ENCODE measurements at regions not wholly inside any gene's neighbourhood (a gene's known extent, or its start where the extent isn't known, plus 50 kb on each side); places are given as distances from the start of the nearest gene placed in this dataset.
A peak's percentile ranks its signal among the peaks of the same experiment; 100 is the strongest.

DNA sequence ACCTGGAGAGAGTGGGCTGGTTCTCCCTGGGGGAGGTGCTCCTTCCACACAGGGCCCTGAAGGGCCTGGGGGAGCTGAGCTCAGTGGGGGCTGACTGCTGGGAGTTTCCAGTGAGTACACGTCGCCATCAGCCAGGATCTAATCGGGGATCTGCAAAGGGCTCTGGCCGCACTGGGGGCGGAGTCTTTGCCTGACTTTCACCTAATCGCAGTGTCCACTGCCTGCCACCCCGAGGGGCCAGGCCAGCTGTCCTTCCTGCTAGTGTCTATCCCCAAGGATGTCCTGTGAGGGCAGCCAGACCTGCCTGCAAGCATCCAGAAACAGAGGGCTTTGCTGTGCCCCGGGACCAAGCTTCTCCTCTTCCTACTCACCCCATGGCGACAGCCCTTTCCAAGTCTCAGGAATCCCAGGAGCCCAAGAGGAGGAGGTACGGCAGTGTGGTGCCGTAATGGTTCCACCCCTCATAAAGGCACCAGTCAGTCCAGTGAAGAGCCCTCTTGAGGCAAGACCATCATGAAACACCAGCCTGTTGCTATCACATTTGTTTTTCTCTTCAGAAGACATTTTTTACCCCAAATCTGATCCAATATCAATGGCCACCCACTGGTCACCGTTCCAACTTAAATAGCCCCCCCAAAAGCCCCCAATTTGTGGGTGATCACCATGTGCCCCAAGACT is 243.1 kb upstream of the ECI2 start (continued):
- TF ChIP-seq, protein P1, sequence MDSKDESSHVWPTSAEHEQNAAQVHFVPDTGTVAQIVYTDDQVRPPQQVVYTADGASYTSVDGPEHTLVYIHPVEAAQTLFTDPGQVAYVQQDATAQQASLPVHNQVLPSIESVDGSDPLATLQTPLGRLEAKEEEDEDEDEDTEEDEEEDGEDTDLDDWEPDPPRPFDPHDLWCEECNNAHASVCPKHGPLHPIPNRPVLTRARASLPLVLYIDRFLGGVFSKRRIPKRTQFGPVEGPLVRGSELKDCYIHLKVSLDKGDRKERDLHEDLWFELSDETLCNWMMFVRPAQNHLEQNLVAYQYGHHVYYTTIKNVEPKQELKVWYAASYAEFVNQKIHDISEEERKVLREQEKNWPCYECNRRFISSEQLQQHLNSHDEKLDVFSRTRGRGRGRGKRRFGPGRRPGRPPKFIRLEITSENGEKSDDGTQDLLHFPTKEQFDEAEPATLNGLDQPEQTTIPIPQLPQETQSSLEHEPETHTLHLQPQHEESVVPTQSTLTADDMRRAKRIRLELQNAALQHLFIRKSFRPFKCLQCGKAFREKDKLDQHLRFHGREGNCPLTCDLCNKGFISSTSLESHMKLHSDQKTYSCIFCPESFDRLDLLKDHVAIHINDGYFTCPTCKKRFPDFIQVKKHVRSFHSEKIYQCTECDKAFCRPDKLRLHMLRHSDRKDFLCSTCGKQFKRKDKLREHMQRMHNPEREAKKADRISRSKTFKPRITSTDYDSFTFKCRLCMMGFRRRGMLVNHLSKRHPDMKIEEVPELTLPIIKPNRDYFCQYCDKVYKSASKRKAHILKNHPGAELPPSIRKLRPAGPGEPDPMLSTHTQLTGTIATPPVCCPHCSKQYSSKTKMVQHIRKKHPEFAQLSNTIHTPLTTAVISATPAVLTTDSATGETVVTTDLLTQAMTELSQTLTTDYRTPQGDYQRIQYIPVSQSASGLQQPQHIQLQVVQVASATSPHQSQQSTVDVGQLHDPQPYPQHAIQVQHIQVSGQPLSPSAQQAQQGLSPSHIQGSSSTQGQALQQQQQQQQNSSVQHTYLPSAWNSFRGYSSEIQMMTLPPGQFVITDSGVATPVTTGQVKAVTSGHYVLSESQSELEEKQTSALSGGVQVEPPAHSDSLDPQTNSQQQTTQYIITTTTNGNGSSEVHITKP (IDR thresholded peaks at IDR 0.05; ENCODE audit: partially characterized antibody) = no peak
- TF ChIP-seq CBX5 (IDR thresholded peaks at IDR 0.05; ENCODE audit: borderline replicate concordance, low read depth) (no peak), ZNF197 (CRISPR knock-in tag; IDR thresholded peaks at IDR 0.05; ENCODE audit: low read depth) (0 out of 2 replicates have a peak, but pooled peaks have one; percentile 7), PATZ1 (CRISPR knock-in tag; IDR thresholded peaks at IDR 0.05; ENCODE audit: borderline replicate concordance) (no peak), HIVEP1 (CRISPR knock-in tag; IDR thresholded peaks at IDR 0.05) (0 out of 2 replicates have a peak, but pooled peaks have one; percentile 3), IRF9 (tag; IDR thresholded peaks at IDR 0.05) (no peak), SIN3B (IDR thresholded peaks at IDR 0.05; ENCODE audit: low read depth) (no peak), RCOR1 (IDR thresholded peaks at IDR 0.05; ENCODE audit: borderline replicate concordance in 1 of 2, low read depth in 2 of 2, low read length in 2 of 2) (peak in 1 of 2 experiments; percentile 67; a peak in 2 of 4 replicates), BMI1 (IDR thresholded peaks at IDR 0.05; ENCODE audit: low read length) (no peak), NFIX (CRISPR knock-in tag; IDR thresholded peaks at IDR 0.05; ENCODE audit: low read depth) (no peak), ZNF740 (CRISPR knock-in tag; IDR thresholded peaks at IDR 0.05) (no peak), ZNF740 (tag; IDR thresholded peaks at IDR 0.05) (no peak), NR2C1 (IDR thresholded peaks at IDR 0.05) (no peak), NR2C1 (tag; IDR thresholded peaks at IDR 0.05) (0 out of 2 replicates have a peak, but pooled peaks have one; percentile 8), ESRRA (IDR thresholded peaks at IDR 0.05; ENCODE audit: borderline replicate concordance, low read depth) (peak; percentile 62; the same call in 1 of the 2 replicates), FOSL1 (tag; conservative IDR thresholded peaks at IDR 0.05) (peak; percentile 57; the same call in 1 of the 2 replicates), ZNF175 (CRISPR knock-in tag; IDR thresholded peaks at IDR 0.05; ENCODE audit: low read depth) (peak; percentile 30; the same call in 1 of the 2 replicates), OTX1 (CRISPR knock-in tag; IDR thresholded peaks at IDR 0.05) (0 out of 2 replicates have a peak, but pooled peaks have one; percentile 19), ZFPM2 (CRISPR knock-in tag; IDR thresholded peaks at IDR 0.05) (peak; percentile 23; the same call in 1 of the 2 replicates)
- TF ChIP-seq, protein P2, sequence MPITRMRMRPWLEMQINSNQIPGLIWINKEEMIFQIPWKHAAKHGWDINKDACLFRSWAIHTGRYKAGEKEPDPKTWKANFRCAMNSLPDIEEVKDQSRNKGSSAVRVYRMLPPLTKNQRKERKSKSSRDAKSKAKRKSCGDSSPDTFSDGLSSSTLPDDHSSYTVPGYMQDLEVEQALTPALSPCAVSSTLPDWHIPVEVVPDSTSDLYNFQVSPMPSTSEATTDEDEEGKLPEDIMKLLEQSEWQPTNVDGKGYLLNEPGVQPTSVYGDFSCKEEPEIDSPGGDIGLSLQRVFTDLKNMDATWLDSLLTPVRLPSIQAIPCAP (CRISPR knock-in tag; IDR thresholded peaks at IDR 0.05; ENCODE audit: borderline replicate concordance) = no peak

All from K562 (cell line).